GM23338 (cell line): ENCODE measurements at regions not wholly inside any gene's neighbourhood (a gene's known extent, or its start where the extent isn't known, plus 50 kb on each side); places are given as distances from the start of the nearest gene placed in this dataset.
"Not testable (repeated sequence)": the region's sequence is repeated elsewhere in the genome, so short reads cannot be mapped to it uniquely, and the experiment has no call there.

ENCODE experiments used
- ATAC-seq: fragments of 200-7000 bp; cut with Tn5 transposase; 3 replicates; pipeline ENCODE4 v1.9.1; 2020
- DNase-seq: peaks from one replicate; pipeline ENCODE4 v3.0.0-alpha.2; 2015; ENCODE audit warnings: low spot score
- H2AFZ ChIP-seq: fragments of 200-600 bp; sonication (generic); 2 replicates; pipeline ENCODE4 v1.8.0; 2016; ENCODE audit warnings: antibody characterized with exemption, mild to moderate bottlenecking, moderate library complexity
- H3F3A ChIP-seq: fragments of 200-600 bp; sonication (generic); replicated peaks from 2 replicates; pipeline ENCODE4 v1.8.0; 2017; ENCODE audit warnings: antibody characterized with exemption, mixed run types, low read depth
- H3K27ac ChIP-seq: fragments of 200-600 bp; sonication (generic); 2 replicates; pipeline ENCODE4 v1.6.1; 2016; ENCODE audit warnings: low read depth
- H3K27me3 ChIP-seq: fragments of 200-600 bp; sonication (generic); 2 replicates; pipeline ENCODE4 v1.8.0; 2016; ENCODE audit warnings: mild to moderate bottlenecking, mixed run types, moderate library complexity; ENCODE audit not compliant: insufficient read depth
- H3K36me3 ChIP-seq: fragments of 200-600 bp; sonication (generic); 2 replicates; pipeline ENCODE4 v1.8.0; 2016; ENCODE audit warnings: mild to moderate bottlenecking; ENCODE audit not compliant: insufficient read depth
- H3K4me1 ChIP-seq: fragments of 200-600 bp; sonication (generic); 2 replicates; pipeline ENCODE4 v1.8.0; 2016; ENCODE audit warnings: mild to moderate bottlenecking, moderate library complexity; ENCODE audit not compliant: insufficient read depth
- H3K4me2 ChIP-seq: fragments of 200-600 bp; sonication (generic); 2 replicates; pipeline ENCODE4 v1.7.1; 2017; ENCODE audit warnings: mixed run types
- H3K4me3 ChIP-seq: fragments of 200-600 bp; sonication (generic); 2 replicates; pipeline ENCODE4 v1.6.1; 2016; ENCODE audit warnings: mixed run types
- H3K79me2 ChIP-seq: fragments of 200-600 bp; sonication (generic); replicated peaks from 2 replicates; pipeline ENCODE4 v1.8.0; 2017; ENCODE audit warnings: mild to moderate bottlenecking; ENCODE audit not compliant: insufficient read depth
- H3K9me2 ChIP-seq: fragments of 200-600 bp; sonication (generic); 2 replicates; pipeline ENCODE4 v1.8.0; 2017; ENCODE audit not compliant: insufficient read depth
- H4K20me1 ChIP-seq: fragments of 200-600 bp; sonication (generic); replicated peaks from 2 replicates; pipeline ENCODE4 v1.8.0; 2017; ENCODE audit warnings: mild to moderate bottlenecking; ENCODE audit not compliant: insufficient read depth
- H3K27ac Mint-ChIP-seq: 2 replicates; pipeline ENCODE4 v1.8.0; 2020; ENCODE audit warnings: inconsistent platforms, mild to moderate bottlenecking, moderate library complexity, mixed read lengths
- H3K27me3 Mint-ChIP-seq: 3 replicates; pipeline ENCODE4 v1.8.0; 2022; ENCODE audit warnings: low read depth, mild to moderate bottlenecking, moderate library complexity, mixed read lengths, inconsistent platforms; ENCODE audit not compliant: insufficient read depth, poor library complexity
- H3K36me3 Mint-ChIP-seq: 3 replicates; pipeline ENCODE4 v1.8.0; 2021; ENCODE audit warnings: low read depth, mild to moderate bottlenecking, inconsistent platforms, moderate library complexity, mixed read lengths
- H3K4me1 Mint-ChIP-seq: 3 replicates; pipeline ENCODE4 v1.8.0; 2020; ENCODE audit warnings: mild to moderate bottlenecking, inconsistent platforms, mixed read lengths
- H3K4me3 Mint-ChIP-seq: 3 replicates; pipeline ENCODE4 v1.8.0; 2021; ENCODE audit warnings: moderate library complexity, mild to moderate bottlenecking, inconsistent platforms, mixed read lengths
- H3K9me3 Mint-ChIP-seq: 3 replicates; pipeline ENCODE4 v1.8.0; 2020; ENCODE audit warnings: moderate library complexity, mild to moderate bottlenecking, inconsistent platforms, mixed read lengths
- CREB1 ChIP-seq: fragments of 250-450 bp; sonication (Bioruptor Pico); IDR thresholded peaks from 2 replicates; pipeline ENCODE4 v1.5.0; 2020; ENCODE audit warnings: low read depth, mild to moderate bottlenecking, moderate library complexity
- EZH2 ChIP-seq: fragments of 200-600 bp; sonication (generic); IDR thresholded peaks from one replicate; pipeline ENCODE4 v1.8.0; 2017; ENCODE audit warnings: antibody characterized with exemption, mild to moderate bottlenecking, low read depth; ENCODE audit not compliant: unreplicated experiment
- EZH2phosphoT487 ChIP-seq: fragments of 200-600 bp; sonication (generic); IDR thresholded peaks from one replicate; pipeline ENCODE4 v1.8.1; 2018; ENCODE audit warnings: antibody characterized with exemption; ENCODE audit not compliant: unreplicated experiment
- JUNB ChIP-seq: IDR thresholded peaks from one replicate; pipeline ENCODE4 v1.6.1; 2016; ENCODE audit warnings: antibody characterized with exemption; ENCODE audit not compliant: unreplicated experiment
- NANOG ChIP-seq: IDR thresholded peaks from 2 replicates; pipeline ENCODE4 v1.6.1; 2016; ENCODE audit warnings: antibody characterized with exemption, borderline replicate concordance
- POLR2AphosphoS5 ChIP-seq: IDR thresholded peaks from 2 replicates; pipeline ENCODE4 v1.6.1; 2016; ENCODE audit warnings: antibody characterized with exemption, low read depth
- STAT1 ChIP-seq: IDR thresholded peaks from one replicate; pipeline ENCODE4 v1.6.1; 2016; ENCODE audit warnings: antibody characterized with exemption; ENCODE audit not compliant: unreplicated experiment
- ZNF114 ChIP-seq: fragments of 250-450 bp; sonication (Bioruptor Pico); IDR thresholded peaks from 2 replicates; pipeline ENCODE4 v1.5.0; 2020; ENCODE audit warnings: mild to moderate bottlenecking, moderate library complexity
- ZNF331 ChIP-seq: fragments of 250-450 bp; sonication (Bioruptor Pico); IDR thresholded peaks from 2 replicates; pipeline ENCODE4 v1.5.0; 2020; ENCODE audit warnings: low read depth, mild to moderate bottlenecking, moderate library complexity
- TF ChIP-seq, protein P1 (sequence below): fragments of 250-450 bp; sonication (Bioruptor Pico); IDR thresholded peaks from 2 replicates; pipeline ENCODE4 v1.5.0; 2020; ENCODE audit warnings: mild to moderate bottlenecking, moderate library complexity
- TF ChIP-seq, protein P2 (sequence below), 2 experiments: fragments of 200-600 bp in 1 of 2; sonication (generic) in 1 of 2; conservative IDR thresholded peaks; 2 replicates each; pipeline versions ENCODE4 v1.5.1 to v1.6.1; 2016 to 2017; ENCODE audit warnings: antibody characterized with exemption in 2 of 2, low read depth in 2 of 2, mild to moderate bottlenecking in 2 of 2, moderate library complexity in 1 of 2
- TF ChIP-seq, protein P3 (sequence below): IDR thresholded peaks from 2 replicates; pipeline ENCODE4 v1.6.1; 2016; ENCODE audit warnings: antibody characterized with exemption

DNA sequence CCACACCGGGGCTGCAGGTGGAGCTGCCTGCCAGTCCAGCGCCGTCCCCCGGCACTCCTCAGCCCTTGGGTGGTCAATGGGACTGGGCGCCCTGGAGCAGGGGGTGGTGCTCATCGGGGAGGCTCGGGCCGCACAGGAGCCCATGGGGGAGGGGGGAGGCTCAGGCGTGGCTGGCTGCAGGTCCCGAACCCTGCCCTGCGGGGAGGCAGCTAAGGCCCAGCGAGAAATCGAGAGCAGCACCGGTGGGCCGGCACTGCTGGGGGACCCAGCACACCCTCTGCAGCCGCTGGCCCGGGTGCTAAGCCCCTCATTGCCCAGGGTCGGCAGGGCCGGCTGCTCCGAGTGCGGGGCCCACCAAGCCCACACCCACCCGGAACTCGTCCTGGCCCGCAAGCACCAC lies 145.9 kb upstream of the NRP1 start:
- not testable (repeated sequence) for H3K4me3 ChIP-seq, H3F3A ChIP-seq, ATAC-seq, H3K9me2 ChIP-seq, H3K27ac Mint-ChIP-seq, H4K20me1 ChIP-seq, H3K27ac ChIP-seq, H3K36me3 ChIP-seq, DNase-seq, H3K4me3 Mint-ChIP-seq, H3K27me3 ChIP-seq, H3K79me2 ChIP-seq, H3K4me2 ChIP-seq, H2AFZ ChIP-seq
- Mint-ChIP-seq H3K27me3 (peaks cover 12% of the 10 kb centered on the region), H3K9me3 (peaks cover 24% of the 10 kb centered on the region), H3K36me3 (peaks cover 19% of the 10 kb centered on the region), H3K4me1 (peaks cover 28% of the 10 kb centered on the region)
- peaks cover 24% of the 10 kb centered on the region for H3K4me1 ChIP-seq

DNA sequence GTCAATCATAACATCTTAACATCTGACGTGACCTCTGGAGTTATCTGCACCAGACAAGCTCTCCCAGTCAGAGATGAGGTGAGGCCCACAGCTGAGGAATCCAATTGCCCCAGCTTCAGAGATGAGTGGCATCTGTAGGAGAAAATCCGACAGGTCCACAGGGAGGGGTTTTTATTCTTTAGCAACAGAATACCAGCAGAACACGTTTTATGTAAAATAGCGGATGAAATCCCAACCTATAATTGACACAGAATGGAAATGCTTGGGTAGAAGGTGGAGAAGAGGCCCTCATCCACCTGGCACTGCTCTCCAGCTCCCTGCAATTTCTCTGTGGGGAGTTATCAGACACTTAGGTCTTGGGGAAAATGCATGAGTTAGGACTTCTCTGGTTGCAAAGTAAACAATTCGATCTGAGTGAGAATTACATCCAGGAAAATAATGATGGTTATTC lies 144.2 kb upstream of the NRP1 start:
- H3K36me3 ChIP-seq, result no peaks in the 10 kb centered on the region
- H3F3A ChIP-seq, result no peaks in the 10 kb centered on the region
- DNase-seq (no peak), ATAC-seq (no peak)
- Mint-ChIP-seq H3K9me3 (peaks cover 22% of the 10 kb centered on the region), H3K36me3 (peaks cover 22% of the 10 kb centered on the region), H3K4me1 (peaks cover 20% of the 10 kb centered on the region), H3K4me3 (no peak overlapping the region), H3K27ac (no peak overlapping the region), H3K27me3 (peaks cover 11% of the 10 kb centered on the region)
- no peaks in the 10 kb centered on the region for H4K20me1 ChIP-seq
- H3K4me3 ChIP-seq, result no peak overlapping the region
- peaks cover 19% of the 10 kb centered on the region for H3K9me2 ChIP-seq
- peaks cover 7% of the 10 kb centered on the region; the same call in 1 of the 2 replicates for H3K4me1 ChIP-seq
- H3K4me2 ChIP-seq, result no peak overlapping the region
- no peaks in the 10 kb centered on the region for H3K27me3 ChIP-seq
- no peak overlapping the region for H3K27ac ChIP-seq
- H3K79me2 ChIP-seq, result no peaks in the 10 kb centered on the region
- H2AFZ ChIP-seq, result no peak overlapping the region
- no peak for TF ChIP-seq EZH2phosphoT487
- TF ChIP-seq JUNB, result no peak
- TF ChIP-seq, protein P1, sequence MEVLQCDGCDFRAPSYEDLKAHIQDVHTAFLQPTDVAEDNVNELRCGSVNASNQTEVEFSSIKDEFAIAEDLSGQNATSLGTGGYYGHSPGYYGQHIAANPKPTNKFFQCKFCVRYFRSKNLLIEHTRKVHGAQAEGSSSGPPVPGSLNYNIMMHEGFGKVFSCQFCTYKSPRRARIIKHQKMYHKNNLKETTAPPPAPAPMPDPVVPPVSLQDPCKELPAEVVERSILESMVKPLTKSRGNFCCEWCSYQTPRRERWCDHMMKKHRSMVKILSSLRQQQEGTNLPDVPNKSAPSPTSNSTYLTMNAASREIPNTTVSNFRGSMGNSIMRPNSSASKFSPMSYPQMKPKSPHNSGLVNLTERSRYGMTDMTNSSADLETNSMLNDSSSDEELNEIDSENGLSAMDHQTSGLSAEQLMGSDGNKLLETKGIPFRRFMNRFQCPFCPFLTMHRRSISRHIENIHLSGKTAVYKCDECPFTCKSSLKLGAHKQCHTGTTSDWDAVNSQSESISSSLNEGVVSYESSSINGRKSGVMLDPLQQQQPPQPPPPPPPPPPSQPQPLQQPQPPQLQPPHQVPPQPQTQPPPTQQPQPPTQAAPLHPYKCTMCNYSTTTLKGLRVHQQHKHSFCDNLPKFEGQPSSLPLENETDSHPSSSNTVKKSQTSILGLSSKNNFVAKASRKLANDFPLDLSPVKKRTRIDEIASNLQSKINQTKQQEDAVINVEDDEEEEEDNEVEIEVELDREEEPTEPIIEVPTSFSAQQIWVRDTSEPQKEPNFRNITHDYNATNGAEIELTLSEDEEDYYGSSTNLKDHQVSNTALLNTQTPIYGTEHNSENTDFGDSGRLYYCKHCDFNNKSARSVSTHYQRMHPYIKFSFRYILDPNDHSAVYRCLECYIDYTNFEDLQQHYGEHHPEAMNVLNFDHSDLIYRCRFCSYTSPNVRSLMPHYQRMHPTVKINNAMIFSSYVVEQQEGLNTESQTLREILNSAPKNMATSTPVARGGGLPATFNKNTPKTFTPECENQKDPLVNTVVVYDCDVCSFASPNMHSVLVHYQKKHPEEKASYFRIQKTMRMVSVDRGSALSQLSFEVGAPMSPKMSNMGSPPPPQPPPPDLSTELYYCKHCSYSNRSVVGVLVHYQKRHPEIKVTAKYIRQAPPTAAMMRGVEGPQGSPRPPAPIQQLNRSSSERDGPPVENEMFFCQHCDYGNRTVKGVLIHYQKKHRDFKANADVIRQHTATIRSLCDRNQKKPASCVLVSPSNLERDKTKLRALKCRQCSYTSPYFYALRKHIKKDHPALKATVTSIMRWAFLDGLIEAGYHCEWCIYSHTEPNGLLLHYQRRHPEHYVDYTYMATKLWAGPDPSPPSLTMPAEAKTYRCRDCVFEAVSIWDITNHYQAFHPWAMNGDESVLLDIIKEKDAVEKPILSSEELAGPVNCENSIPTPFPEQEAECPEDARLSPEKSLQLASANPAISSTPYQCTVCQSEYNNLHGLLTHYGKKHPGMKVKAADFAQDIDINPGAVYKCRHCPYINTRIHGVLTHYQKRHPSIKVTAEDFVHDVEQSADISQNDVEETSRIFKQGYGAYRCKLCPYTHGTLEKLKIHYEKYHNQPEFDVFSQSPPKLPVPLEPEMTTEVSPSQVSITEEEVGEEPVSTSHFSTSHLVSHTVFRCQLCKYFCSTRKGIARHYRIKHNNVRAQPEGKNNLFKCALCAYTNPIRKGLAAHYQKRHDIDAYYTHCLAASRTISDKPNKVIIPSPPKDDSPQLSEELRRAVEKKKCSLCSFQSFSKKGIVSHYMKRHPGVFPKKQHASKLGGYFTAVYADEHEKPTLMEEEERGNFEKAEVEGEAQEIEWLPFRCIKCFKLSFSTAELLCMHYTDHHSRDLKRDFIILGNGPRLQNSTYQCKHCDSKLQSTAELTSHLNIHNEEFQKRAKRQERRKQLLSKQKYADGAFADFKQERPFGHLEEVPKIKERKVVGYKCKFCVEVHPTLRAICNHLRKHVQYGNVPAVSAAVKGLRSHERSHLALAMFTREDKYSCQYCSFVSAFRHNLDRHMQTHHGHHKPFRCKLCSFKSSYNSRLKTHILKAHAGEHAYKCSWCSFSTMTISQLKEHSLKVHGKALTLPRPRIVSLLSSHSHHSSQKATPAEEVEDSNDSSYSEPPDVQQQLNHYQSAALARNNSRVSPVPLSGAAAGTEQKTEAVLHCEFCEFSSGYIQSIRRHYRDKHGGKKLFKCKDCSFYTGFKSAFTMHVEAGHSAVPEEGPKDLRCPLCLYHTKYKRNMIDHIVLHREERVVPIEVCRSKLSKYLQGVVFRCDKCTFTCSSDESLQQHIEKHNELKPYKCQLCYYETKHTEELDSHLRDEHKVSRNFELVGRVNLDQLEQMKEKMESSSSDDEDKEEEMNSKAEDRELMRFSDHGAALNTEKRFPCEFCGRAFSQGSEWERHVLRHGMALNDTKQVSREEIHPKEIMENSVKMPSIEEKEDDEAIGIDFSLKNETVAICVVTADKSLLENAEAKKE (CRISPR knock-in tag), result no peak
- no peak for TF ChIP-seq CREB1 (CRISPR knock-in tag)
- TF ChIP-seq EZH2, result no peak
- no peak for TF ChIP-seq NANOG
- TF ChIP-seq STAT1, result no peak
- TF ChIP-seq, protein P2, sequence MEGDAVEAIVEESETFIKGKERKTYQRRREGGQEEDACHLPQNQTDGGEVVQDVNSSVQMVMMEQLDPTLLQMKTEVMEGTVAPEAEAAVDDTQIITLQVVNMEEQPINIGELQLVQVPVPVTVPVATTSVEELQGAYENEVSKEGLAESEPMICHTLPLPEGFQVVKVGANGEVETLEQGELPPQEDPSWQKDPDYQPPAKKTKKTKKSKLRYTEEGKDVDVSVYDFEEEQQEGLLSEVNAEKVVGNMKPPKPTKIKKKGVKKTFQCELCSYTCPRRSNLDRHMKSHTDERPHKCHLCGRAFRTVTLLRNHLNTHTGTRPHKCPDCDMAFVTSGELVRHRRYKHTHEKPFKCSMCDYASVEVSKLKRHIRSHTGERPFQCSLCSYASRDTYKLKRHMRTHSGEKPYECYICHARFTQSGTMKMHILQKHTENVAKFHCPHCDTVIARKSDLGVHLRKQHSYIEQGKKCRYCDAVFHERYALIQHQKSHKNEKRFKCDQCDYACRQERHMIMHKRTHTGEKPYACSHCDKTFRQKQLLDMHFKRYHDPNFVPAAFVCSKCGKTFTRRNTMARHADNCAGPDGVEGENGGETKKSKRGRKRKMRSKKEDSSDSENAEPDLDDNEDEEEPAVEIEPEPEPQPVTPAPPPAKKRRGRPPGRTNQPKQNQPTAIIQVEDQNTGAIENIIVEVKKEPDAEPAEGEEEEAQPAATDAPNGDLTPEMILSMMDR (conservative IDR thresholded peaks at IDR 0.05; ENCODE audit: low read depth in 2 of 2), result no peak
- TF ChIP-seq, protein P3, sequence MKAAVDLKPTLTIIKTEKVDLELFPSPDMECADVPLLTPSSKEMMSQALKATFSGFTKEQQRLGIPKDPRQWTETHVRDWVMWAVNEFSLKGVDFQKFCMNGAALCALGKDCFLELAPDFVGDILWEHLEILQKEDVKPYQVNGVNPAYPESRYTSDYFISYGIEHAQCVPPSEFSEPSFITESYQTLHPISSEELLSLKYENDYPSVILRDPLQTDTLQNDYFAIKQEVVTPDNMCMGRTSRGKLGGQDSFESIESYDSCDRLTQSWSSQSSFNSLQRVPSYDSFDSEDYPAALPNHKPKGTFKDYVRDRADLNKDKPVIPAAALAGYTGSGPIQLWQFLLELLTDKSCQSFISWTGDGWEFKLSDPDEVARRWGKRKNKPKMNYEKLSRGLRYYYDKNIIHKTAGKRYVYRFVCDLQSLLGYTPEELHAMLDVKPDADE, result no peak
- no peak for TF ChIP-seq ZNF114
- no peak for TF ChIP-seq ZNF331 (CRISPR knock-in tag)
- TF ChIP-seq POLR2AphosphoS5, result no peak
